Stomach (tissue), 4 donors: ENCODE measurements at regions not wholly inside any gene's neighbourhood (a gene's known extent, or its start where the extent isn't known, plus 50 kb on each side); places are given as distances from the start of the nearest gene placed in this dataset.

Experiments used
- EP300 ChIP-seq: sonication (generic); formaldehyde crosslinking; IDR thresholded peaks from one replicate; pipeline ENCODE4 v1.6.1; 2017; ENCODE audit warnings: antibody characterized with exemption
- POLR2A ChIP-seq, 4 donors: fragments of 450-650 bp; IDR thresholded peaks; one replicate each; pipeline ENCODE4 v1.6.1; 2016; ENCODE audit warnings: antibody characterized with exemption in 4 of 4, control low read depth in 2 of 4, mild to moderate bottlenecking in 1 of 4, moderate library complexity in 1 of 4
- POLR2AphosphoS5 ChIP-seq, 3 donors: sonication (generic); formaldehyde crosslinking; IDR thresholded peaks; one replicate each; pipeline ENCODE4 v1.6.1; 2016; ENCODE audit warnings: antibody characterized with exemption in 3 of 3
- TF ChIP-seq, protein P1 (sequence below), 7 experiments: fragments of 450-650 bp in 4 of 7; fragments of 200-600 bp in 3 of 7; sonication (generic) in 3 of 7; IDR thresholded peaks; one replicate each; pipeline ENCODE4 v1.5.1; 2016 to 2019; ENCODE audit warnings: antibody characterized with exemption in 7 of 7, control low read depth in 2 of 7, mild to moderate bottlenecking in 1 of 7

GRCh38 chr10:31739711-31740110 is 188.9 kb downstream of the ARHGAP12 start:
- no peak for TF ChIP-seq POLR2A (IDR thresholded peaks at IDR 0.05)
- TF ChIP-seq, protein P1, sequence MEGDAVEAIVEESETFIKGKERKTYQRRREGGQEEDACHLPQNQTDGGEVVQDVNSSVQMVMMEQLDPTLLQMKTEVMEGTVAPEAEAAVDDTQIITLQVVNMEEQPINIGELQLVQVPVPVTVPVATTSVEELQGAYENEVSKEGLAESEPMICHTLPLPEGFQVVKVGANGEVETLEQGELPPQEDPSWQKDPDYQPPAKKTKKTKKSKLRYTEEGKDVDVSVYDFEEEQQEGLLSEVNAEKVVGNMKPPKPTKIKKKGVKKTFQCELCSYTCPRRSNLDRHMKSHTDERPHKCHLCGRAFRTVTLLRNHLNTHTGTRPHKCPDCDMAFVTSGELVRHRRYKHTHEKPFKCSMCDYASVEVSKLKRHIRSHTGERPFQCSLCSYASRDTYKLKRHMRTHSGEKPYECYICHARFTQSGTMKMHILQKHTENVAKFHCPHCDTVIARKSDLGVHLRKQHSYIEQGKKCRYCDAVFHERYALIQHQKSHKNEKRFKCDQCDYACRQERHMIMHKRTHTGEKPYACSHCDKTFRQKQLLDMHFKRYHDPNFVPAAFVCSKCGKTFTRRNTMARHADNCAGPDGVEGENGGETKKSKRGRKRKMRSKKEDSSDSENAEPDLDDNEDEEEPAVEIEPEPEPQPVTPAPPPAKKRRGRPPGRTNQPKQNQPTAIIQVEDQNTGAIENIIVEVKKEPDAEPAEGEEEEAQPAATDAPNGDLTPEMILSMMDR (IDR thresholded peaks at IDR 0.05): no peak
- TF ChIP-seq POLR2AphosphoS5 (IDR thresholded peaks at IDR 0.05): no peak
- TF ChIP-seq EP300: no peak
